Fibroblast of gingiva (primary cell): ENCODE measurements at regions not wholly inside any gene's neighbourhood (a gene's known extent, or its start where the extent isn't known, plus 50 kb on each side); places are given as distances from the start of the nearest gene placed in this dataset.
"Not testable (repeated sequence)": the region's sequence is repeated elsewhere in the genome, so short reads cannot be mapped to it uniquely, and the experiment has no call there.

Source experiments
- DNase-seq: peaks from one replicate; pipeline ENCODE4 v3.0.0-alpha.2; 2011; ENCODE audit warnings: low read depth

DNA sequence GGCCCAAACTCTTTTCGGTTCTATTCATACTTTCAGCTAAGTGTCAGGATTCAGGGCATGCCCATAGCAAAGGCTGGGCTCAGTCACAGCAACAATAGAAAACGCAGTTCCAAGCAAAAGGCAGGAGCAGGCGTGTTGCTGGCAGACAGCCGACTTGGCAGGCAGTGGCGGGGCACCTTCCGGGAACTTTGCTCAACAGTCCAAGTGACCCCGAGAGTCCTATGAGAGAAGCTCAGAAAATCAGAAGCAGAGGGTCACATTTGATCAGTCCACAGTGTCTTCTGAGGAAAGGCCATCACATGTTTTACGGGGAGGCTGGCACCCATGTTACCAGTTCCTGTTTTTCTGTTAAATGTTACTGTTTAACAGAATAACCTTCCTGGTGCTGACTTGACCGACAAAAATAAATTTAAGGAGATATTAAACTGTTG lies 115.0 kb downstream of the DACT1 start:
- peak; percentile 46 for DNase-seq

DNA sequence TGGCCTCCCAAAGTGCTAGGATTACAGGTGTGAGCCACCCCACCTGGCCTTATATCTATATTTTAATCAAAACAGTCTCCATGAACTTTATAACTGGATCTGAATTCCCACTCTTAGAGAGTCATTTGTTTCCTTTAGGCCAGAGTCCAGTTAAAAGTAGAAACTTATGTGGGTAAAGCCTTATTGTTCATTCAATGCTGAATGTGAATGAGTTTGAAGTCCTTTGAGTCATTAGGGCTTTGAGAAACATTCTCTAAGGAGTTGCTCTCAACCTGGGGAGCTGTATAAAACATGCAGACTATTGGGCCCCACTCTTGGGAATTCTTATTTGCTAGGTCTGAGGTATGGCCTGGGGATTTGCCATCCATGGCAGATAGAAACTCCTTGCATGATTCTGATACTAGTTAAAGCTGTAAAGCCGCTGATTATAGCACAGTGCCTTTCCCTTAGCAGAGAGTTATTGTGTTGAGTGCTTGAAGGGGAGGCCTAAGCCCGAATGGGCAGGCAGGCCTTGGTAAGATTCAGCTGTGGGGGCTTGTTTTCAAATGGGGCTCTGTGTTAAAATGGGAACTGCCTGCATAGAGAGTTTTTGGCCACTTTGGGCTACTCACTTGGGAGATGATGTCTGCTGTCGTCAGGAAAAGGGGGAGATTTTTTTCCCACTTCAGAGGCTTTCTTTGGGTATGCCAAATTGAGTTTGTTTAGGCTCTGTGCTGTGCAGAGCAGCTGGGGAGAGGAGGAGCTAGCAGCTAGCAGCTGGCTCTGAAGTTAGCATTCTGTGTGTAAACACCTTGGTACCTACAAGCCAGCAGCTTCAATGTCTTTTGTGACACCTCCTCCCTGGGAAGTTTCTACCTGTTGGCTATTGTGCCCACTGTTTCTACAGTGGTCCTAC lies 117.5 kb downstream of the DACT1 start:
- DNase-seq = no peak

DNA sequence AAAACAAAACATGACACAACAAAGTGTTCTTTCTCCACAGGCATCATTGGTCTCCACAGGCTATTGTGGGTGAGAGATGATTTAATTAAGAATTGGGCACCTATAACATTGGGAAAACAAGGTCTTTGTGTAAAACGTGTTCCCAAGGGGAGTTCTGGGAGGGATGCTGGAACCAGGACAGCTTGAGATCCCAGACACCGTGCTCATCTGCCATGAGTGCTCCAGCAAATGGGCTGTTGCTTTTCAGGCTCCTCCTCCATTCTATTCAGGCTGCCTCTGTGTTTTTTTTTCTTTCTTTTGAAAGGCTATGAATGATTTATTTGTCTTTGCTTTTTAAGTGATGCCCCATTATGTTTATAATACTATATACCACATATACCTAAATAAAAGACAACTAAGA lies 122.4 kb downstream of the DACT1 start:
- DNase-seq = no peak

DNA sequence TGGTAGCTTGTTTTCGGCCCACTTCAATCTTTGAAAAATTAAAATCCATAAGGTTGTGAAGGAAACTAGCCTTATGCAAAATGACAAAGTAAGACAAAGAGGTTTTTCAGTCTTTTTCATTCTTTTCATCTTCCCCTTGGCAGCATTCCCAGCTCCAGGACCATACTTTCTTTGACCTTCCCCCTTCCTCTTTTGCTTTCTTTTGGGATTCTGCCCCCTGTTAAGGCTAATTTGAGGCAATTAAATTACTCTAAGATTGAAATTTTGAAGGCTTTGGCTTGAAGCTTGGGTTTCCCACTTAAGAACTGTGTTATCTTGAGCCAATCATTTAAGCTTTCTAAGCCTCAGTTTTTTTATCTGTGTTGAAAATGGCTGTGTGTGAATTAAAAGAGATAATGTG lies 124.9 kb downstream of the DACT1 start:
- DNase-seq = no peak

DNA sequence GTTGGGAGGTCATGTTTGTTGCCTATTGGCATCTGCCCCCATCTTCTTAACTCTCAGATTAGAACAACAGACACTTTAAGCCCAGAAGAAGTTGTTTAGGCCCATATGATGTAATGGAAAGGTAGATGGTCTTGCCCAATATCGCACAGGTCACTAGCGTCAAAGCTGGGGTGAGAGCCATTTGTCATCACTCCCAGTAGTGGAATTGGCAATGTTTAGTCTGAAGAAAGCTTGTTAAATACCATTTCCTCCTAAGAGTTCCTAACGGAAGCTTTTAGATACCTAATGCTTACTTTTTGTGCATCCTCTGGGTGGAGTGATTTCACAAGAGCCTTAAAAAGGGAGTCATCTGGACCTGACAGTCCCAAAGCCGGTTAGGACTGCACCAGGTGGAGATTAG lies 125.4 kb downstream of the DACT1 start:
- DNase-seq = no peak

DNA sequence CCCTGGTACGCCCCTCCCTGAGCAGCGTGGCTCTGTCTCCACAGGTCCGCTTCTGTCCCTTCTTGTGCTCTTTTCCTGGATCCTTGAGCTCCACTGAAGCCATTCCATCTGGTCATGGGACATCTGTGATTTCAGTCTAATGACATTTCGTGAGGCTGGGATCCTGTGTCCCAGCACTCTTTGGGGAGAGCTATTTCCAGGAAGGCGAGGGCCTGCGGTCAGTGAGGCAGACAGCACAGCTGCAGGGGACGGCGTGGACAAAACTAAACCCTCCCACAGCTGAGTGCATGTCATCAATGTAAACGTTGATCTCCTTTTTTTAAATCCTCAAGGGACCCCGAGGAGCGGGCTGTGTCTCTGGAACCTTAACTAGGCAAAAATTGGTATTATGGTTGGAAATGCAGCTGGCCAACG lies 127.7 kb downstream of the DACT1 start:
- no peak for DNase-seq

DNA sequence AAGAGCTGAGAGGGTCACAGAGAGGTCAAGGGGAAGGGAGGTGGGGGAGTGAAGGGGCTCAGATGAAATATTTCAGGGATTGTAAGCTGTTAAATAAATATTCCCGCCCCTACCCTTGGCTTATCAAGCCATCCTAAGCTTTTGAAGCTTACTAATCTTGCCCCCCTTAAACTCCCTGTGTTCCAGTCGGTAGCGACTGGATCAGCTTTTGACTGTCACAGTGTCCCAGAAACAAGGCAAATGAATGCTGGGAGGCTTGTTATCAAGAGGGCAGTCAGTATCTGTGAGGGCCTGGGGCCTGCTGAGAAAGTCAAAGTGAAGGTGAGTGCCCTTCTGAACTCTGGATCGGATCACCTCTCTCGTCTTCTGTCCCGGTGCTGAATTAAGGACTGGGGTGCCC lies 128.1 kb downstream of the DACT1 start:
- no peak for DNase-seq

DNA sequence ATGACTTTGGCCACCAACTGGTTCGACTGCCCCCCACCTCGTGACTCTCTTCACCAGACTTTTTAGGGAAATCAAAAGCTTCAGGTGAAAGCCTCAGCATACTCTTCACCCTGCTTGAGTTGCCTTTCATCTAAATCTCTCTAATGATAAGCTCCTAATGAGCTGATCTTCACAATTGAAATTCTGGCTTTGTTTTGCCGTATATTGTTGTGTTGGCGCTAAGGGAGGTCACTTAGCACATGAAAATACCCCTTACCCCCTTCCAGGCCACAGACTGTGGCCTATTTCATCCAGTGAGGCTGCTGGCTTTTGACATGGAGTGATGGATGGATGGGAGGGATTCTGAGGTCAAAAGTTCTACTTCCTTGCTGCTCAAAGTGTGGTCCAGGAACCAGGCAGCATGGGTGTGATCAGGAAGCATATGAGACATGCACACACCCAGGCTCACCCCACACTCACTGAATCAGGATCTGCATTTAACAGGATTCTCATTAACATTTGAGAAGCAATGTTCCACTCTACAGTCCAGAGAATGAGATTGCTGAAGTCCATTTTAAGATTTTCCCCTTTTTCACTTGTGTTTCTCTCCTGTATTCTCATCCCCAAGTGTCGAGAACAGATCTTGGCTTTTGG lies 131.4 kb downstream of the DACT1 start:
- DNase-seq = no peak

DNA sequence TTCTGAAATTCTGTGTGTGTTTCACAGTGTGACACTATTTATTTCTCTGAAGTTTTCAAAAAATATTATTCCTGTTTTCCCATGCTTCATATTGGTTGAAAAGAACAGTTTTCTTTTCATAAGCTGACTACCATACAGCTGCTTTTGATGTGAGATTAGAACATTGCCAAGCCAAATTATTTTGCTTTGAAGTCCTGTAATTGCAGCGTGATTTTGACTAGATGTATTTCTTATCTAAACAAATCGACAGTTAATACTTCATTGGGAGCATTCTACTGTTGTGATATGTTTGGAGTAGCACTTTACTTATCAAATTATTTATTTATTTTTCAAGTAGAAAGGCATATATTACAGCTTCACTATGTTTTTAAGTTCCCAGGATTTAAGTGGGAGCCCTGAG lies 132.0 kb downstream of the DACT1 start:
- no peak for DNase-seq

DNA sequence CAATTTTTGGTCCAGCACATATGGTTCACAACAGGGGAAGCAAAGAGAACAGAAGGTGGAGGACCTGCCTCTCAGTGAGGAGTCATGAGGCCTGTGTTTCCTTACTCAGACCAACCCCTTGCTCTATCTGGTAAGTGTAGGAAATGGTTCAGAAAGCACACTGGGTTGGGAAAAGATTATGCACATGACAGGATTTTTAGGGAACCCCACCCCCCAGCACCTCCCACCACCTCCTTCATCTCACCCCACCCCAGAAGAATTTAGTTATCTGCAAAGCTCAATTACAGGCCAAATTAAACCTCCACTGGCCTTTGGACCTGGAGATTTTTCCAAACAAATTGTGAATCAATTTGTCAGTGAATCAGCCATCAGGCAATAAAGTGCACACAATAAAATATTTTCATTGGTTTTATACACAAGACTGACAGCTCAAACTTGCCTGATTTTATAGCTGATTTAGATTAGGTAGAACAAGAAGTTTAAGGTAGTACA lies 132.8 kb downstream of the DACT1 start:
- DNase-seq = no peak

DNA sequence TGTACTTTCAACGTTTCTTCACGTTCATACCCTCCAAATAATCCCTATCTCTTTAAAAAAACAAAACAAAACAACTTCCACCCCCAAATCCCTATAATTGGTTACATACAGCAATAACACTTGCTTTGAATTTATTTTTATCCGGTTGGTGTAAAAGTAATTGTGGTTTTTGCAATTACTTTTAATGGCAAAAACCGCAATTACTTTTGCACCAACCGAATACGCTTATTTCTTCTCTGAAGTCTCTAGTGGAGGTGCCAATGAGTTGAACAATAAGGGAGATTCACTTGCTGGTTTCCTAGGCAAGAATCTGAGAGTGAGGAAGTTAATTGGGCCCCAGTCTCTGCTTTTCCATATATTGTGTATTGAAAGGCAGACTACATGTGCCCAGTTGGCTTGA lies 133.3 kb downstream of the DACT1 start:
- no peak for DNase-seq

DNA sequence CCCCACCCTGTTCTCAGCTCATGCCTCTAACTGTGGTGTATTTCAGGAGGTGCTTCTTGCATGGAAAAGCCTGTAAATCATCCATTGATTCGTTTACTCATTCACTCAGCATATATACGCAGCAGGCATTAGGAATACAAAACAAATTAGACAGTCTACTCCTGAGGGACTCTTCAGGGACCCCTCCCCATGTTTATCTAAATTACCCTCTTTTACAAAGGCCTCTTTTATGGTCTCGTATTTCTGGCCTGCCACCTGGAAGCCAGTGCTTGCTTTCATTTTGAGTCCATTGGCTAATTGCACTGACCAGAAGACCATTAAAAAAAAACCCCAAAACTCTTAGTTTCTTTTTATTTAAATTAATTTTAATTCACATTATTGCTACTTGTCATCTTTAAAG lies 134.4 kb downstream of the DACT1 start:
- DNase-seq = no peak

DNA sequence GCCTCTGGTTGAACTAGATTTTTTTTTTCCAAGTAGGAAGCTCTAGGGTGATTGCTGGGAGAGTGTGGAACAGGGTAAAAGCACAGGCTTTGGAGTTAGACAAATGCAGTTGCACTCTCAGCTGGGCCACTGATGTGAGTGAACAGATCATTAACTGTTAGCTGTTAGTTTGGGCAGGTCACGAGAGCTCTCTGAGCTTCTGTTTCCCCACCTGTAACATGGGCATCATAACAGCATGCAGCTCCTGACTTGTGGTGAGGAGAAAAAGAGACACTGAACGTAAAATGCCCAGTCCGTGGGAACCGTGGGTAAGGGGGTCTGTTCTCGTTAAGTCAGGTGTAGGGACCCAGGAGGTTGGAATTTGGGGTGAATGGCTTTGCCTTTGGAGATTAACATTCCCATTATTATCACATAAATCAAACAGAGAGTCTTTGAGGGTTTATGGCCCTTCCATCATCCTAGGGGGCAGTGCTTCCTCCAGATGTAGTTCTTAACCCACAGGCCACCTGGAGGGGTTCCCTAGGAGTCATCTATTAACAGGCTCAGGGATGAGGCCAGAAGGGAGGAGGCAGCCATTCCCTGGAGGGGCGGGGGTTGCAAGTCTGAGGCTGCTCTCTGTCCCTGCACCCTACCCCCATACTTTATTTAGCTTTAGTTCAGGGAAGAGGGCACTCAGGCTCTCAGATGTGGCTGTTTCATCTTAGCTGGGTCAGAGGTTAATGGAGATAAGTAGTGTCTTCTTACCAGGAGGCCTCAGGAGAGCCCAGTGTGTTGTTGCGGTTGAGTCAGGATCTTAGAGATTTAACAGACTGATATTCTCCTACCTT lies 135.2 kb downstream of the DACT1 start:
- no peak for DNase-seq

DNA sequence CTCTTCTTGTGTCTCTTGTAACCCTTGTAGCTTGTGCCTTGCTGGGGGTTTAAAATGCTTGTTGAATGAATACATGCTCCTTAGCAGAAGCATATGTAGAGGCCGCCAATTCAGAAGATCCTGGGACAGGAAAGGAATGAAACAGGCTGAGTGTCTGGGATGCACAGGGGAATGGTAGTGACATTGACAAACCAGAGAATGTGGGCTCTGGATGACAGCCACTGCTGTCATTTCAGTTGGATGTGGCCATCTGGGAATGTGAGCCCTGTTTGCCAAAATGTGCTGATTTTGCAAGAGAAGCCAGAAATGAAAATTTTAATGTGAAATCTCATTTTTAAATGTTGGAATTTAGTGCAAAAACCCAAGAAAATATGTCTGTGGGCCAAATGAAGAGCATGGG lies 136.8 kb downstream of the DACT1 start:
- DNase-seq = no peak

DNA sequence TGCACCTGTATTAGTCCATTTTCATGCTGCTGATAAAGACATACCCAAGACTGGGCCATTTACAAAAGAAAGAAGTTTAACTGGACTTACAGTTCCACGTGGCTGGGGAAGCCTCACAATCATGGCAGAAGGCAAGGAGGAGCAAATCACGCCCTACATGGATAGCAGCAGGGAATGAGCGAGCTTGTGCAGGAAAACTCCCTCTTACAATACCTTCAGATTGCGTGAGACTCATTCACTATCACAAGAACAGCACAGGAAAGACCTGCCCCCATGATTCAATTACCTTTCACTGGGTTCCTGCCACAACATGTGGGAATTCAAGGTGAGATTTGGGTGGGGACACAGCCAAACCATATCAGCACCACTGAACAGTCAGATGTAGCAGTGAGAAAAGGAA lies 137.4 kb downstream of the DACT1 start:
- not testable (repeated sequence) for DNase-seq

DNA sequence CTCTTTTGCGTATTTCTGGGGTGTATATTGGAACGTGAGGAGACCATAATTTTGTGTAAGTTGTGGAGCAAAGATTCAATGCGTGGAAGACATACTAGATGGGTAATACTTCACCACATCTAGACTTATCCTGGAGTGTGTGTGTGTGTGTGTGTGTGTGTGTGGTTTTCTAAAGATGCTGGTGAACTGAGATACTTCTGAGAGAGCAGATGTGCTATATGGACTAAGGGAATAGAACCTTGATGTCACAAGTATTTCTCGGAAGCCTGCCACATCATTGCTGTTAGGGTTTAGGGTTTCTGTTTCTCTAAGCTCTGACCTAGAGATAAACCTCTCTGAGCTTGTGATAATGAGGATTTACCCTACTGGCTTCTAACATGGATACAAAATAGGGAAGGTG lies 138.8 kb downstream of the DACT1 start:
- DNase-seq = no peak

DNA sequence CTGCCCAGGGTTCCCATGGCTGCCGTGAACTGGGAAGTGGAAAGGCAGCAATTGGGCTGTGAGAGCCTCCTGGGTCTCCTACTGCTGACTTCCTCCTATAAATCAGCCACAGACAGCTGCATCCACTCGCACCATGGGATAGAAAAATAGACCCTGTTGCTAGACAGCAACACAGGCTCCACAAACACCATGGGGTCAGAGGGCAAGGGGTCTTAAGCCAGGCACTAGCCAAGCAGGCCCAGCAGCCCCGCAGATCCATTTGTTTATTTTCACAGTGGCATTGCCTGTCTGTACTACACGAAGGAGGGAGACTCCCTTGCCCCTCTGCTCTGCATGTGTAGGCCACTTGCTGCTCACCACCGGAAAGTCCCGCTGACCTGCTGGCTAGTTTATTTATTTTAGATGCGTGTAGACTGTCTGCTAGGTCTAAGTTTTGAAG lies 139.8 kb downstream of the DACT1 start:
- DNase-seq = no peak

DNA sequence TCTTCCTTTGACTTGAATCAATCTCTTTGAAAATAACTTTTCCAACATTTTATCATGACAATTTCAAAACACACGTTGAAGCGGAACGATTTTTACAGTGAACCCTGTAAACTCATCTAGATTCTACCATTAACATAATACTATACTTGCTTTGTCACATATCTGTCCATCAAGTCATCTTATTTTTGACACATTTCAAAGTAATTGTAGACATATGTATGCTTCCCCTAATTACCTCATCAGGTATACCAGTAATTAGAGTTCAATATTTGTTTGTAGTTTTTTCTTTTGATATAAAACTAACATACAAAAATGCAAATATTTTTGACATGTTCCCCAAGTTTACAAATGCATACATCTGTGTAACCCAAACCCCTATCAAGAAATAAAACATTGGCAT lies 140.4 kb downstream of the DACT1 start:
- DNase-seq = no peak

DNA sequence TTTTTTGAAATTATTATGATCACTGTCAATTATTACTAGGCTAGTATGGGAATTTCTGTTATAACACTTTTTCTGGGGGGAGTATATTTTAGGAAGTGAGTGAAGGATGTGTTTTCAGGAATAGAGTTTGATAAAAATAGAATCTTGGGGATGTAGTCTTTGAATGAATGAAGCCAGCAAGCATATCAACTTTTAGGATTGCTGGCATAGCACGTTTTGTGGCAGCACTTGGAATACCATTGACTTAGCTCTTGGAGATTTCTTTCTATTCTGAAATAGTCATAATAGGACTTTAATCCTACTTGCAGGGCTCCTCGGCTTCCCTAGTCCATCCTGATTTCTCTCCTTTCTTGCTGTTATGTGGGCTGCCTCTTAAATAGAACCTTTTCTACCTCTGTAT lies 141.6 kb downstream of the DACT1 start:
- DNase-seq = no peak

DNA sequence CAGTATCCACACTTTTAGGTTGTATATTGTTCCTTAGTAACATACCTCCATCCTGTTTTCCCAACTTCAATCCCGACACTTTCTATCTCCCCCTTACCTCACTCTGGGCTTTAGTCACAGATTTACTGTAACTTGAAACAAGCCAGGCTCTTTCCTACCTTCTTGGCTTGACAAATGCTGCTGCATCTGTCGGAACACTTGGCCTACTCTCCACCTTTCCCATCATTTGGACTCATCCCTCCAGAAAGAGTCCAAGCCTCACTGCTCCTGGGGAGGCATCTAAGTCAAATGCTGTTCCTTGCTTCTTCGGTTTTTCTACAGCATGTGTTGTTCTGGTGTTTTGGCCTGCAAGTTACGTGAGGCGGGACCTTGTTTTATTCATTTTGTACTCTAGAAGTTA lies 142.4 kb downstream of the DACT1 start:
- DNase-seq = no peak

DNA sequence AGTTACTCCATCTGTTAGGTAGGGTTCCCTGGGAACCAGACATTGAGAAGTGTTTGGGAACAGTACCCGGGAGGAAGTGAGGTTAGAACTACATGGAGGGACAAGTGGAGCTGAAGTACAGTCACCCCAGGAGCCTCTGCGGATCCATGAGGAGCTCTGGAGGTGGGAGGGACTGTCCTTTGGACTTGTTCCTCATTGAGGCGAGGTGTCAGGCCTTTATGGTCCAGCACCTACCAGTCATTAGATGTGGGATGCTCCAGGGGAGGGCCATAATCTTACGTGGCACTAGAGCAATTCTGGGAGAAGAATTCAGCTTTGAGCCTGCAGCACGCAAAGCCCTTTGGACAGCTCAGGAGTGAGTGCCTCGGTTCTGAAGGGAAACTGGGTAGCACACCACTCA lies 142.8 kb downstream of the DACT1 start:
- DNase-seq = no peak

DNA sequence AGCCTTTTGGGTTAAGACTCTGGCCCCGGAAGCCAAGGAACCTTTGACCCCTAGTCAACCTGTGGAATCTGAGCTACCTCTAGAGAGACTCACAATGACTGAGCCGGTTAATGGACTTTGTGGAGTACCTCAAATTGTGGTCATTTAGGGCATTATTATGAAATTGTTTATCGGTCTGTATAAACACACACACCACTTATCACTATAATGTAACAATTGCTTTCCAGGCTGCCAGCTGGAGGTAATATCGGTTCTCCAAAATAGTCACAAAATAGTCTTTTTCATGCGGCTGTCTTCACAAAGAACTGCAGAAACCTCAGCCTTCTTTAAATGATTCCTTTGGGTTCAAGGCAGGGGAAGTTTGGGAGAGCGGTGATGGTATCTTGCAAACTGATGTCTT lies 144.2 kb downstream of the DACT1 start:
- no peak for DNase-seq
